ENCODE measurements at regions not wholly inside any gene's neighbourhood (a gene's known extent, or its start where the extent isn't known, plus 50 kb on each side); places are given as distances from the start of the nearest gene placed in this dataset.

DNA sequence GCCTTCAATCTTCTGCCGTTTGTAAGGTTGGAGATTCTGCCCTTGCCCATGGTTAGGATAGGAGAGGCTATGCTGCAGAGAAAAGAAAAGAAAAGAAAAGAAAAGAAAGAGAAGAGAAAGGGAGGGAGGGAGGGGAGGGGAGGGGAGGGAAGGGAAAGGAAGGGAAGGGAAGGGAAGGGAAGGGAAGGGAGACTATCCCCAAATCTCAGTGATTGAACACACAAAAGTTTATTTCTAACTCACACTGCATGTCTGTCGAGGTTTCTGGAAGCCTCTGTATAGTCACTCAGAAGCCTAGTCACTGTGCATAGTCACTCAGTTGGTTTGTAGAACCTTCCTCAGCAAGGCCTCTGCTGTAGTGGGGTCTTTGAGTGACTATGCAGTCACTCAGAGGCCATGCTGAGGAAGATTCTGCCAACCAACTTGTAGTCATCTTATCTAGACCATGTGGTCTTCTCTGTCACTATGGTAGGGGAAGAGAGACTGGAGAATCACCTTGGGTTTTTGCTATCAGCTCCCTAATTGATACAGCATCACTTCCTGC, 52.3 kb upstream of the ABCC9 start:
- DNase-seq = no peak
- FAIRE-seq = no peak
- Histone ChIP-seq H3K4me3 (ENCODE audit: low read depth in 1 of 3, low read length in 3 of 3) (no peak overlapping the region), H3K9me3 (ENCODE audit: control insufficient read depth in 2 of 2, insufficient read depth in 1 of 2, low read depth in 1 of 2, low read length in 1 of 2) (no peaks in the 10 kb centered on the region), H3K36me3 (ENCODE audit: control insufficient read depth in 3 of 3, insufficient read depth in 2 of 3, low read depth in 1 of 3, low read length in 3 of 3) (no peaks in the 10 kb centered on the region), H3K27ac (ENCODE audit: low read depth in 1 of 3, low read length in 2 of 3) (no peak overlapping the region), H3K27me3 (ENCODE audit: control insufficient read depth in 3 of 3, insufficient read depth in 3 of 3, low read length in 3 of 3) (no peaks in the 10 kb centered on the region), H3K4me1 (ENCODE audit: control insufficient read depth in 3 of 3, insufficient read depth in 2 of 3, low read depth in 1 of 3, low read length in 2 of 3) (peaks cover 0 to 10% (median 0%) of the 10 kb centered on the region in 3 donors)
- WGBS, 3 donors = 71 to 89% (median 89%) methylated on average over 2 of the region's 2 CpGs

DNA sequence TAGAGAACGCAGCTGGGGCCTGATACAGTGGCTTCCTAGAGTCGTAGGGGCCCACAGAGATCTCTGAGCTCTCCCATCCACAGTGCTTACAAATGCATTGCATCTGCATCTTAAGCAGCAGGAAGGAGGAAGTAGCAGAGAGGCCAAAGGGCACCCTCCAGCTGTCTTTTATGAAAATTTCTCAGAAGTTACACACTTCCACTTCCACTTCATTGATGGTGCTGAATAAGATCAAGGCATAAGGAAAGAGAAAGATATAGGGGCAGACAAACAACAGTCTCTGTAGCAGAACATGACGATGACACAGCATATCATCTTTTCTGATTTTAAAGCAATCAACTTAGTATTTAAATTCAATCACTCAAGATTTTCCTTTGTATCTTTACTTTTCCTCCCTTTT, 51.6 kb upstream of the ABCC9 start:
- peaks cover 0 to 10% (median 0%) of the 10 kb centered on the region in 3 donors for H3K4me1 ChIP-seq (ENCODE audit: control insufficient read depth in 3 of 3, insufficient read depth in 2 of 3, low read depth in 1 of 3, low read length in 2 of 3)
- no peaks in the 10 kb centered on the region for H3K9me3 ChIP-seq (ENCODE audit: control insufficient read depth in 2 of 2, insufficient read depth in 1 of 2, low read depth in 1 of 2, low read length in 1 of 2)
- FAIRE-seq = no peak
- peak; percentile 54 to 70 for DNase-seq
- 12 to 40% (median 33%) methylated on average over 3 of the region's 3 CpGs for WGBS, 3 donors
- H3K36me3 ChIP-seq (ENCODE audit: control insufficient read depth in 3 of 3, insufficient read depth in 2 of 3, low read depth in 1 of 3, low read length in 3 of 3) = no peaks in the 10 kb centered on the region
- no peak overlapping the region for H3K27ac ChIP-seq (ENCODE audit: low read depth in 1 of 3, low read length in 2 of 3)
- H3K4me3 ChIP-seq (ENCODE audit: low read depth in 1 of 3, low read length in 3 of 3) = no peak overlapping the region
- H3K27me3 ChIP-seq (ENCODE audit: control insufficient read depth in 3 of 3, insufficient read depth in 3 of 3, low read length in 3 of 3) = no peaks in the 10 kb centered on the region

DNA sequence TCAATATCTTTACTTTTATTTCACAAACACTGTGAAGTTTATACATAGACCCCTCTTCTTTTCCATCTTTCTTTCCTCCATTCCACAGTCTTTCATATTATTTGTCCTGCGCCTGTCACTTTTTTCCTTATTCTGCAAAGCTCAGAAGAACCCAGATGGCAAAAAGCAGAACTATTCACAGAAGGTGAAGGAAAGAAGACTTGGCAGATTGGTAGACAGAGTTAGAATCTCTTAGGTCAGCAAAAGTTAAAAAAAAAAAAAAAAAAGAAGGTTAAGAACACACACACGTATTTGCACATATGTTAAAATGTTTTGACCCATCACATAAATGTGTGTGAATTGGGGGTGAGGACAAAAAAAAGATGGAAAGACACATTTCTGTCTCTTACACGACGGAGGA, 50.3 kb upstream of the ABCC9 start:
- H3K36me3 ChIP-seq (ENCODE audit: control insufficient read depth in 3 of 3, insufficient read depth in 2 of 3, low read depth in 1 of 3, low read length in 3 of 3) = no peaks in the 10 kb centered on the region
- H3K27me3 ChIP-seq (ENCODE audit: control insufficient read depth in 3 of 3, insufficient read depth in 3 of 3, low read length in 3 of 3) = no peaks in the 10 kb centered on the region
- no peak for DNase-seq
- H3K4me3 ChIP-seq (ENCODE audit: low read depth in 1 of 3, low read length in 3 of 3) = no peak overlapping the region
- 86 to 87% (median 87%) methylated on average over 4 of the region's 4 CpGs for WGBS, 3 donors
- no peaks in the 10 kb centered on the region for H3K9me3 ChIP-seq (ENCODE audit: control insufficient read depth in 2 of 2, insufficient read depth in 1 of 2, low read depth in 1 of 2, low read length in 1 of 2)
- H3K27ac ChIP-seq (ENCODE audit: low read depth in 1 of 3, low read length in 2 of 3) = no peak overlapping the region
- no peak for FAIRE-seq
- H3K4me1 ChIP-seq (ENCODE audit: control insufficient read depth in 3 of 3, insufficient read depth in 2 of 3, low read depth in 1 of 3, low read length in 2 of 3) = peaks cover 0 to 10% (median 0%) of the 10 kb centered on the region in 3 donors

Measured in small intestine (tissue), 7 donors.